ENCODE measurements at regions not wholly inside any gene's neighbourhood (a gene's known extent, or its start where the extent isn't known, plus 50 kb on each side); places are given as distances from the start of the nearest gene placed in this dataset.
A peak's percentile ranks its signal among the peaks of the same experiment; 100 is the strongest.

- H3K27me3 Mint-ChIP-seq (ENCODE audit: low read depth, unreplicated experiment): no peaks in the 10 kb centered on the region
- Histone ChIP-seq H4K20me1 (ENCODE audit: insufficient read depth, low read length) (no peaks in the 10 kb centered on the region), H2AFZ (ENCODE audit: low read depth, low read length) (no peak overlapping the region), H3K4me2 (ENCODE audit: low read length) (no peak overlapping the region), H3K79me2 (ENCODE audit: insufficient read depth, low read length) (no peaks in the 10 kb centered on the region), H3K9ac (ENCODE audit: low read length) (no peak overlapping the region), H3K9me3 (ENCODE audit: insufficient read depth, low read depth, low read length) (no peaks in the 10 kb centered on the region), H3K36me3 (ENCODE audit: insufficient read depth, low read length) (no peaks in the 10 kb centered on the region), H3K27me3 (ENCODE audit: insufficient read depth, low read length) (no peaks in the 10 kb centered on the region), H3K4me3 (ENCODE audit: insufficient read depth, low read depth, low read length) (no peak overlapping the region), H3K4me1 (ENCODE audit: insufficient read depth, low read length) (no peaks in the 10 kb centered on the region), H3K27ac (ENCODE audit: low read depth, low read length) (no peak overlapping the region)
- no peak for FAIRE-seq
- peaks cover 20% of the 10 kb centered on the region for H3K4me1 Mint-ChIP-seq (ENCODE audit: low read depth, unreplicated experiment)
- no peak for TF ChIP-seq EZH2 (IDR thresholded peaks at IDR 0.05; ENCODE audit: insufficient read depth, low read length)
- no peak for TF ChIP-seq CTCF (IDR thresholded peaks at IDR 0.05; ENCODE audit: insufficient read depth, low read depth, low read length)
- no peak overlapping the region for H3K4me3 Mint-ChIP-seq (ENCODE audit: unreplicated experiment)
- H3K27ac Mint-ChIP-seq (ENCODE audit: unreplicated experiment): no peak overlapping the region
- H3K36me3 Mint-ChIP-seq (ENCODE audit: low read depth, unreplicated experiment): no peaks in the 10 kb centered on the region
- DNase-seq (ENCODE audit: low read depth): no peak
- H3K9me3 Mint-ChIP-seq (ENCODE audit: unreplicated experiment): no peaks in the 10 kb centered on the region
These were observed 1396.8 kb downstream of the LRRC4C start for GRCh38 chr11:40062616-40063015.

GRCh38 chr11:40061221-40061620 is 1398.2 kb downstream of the LRRC4C start:
- DNase-seq (ENCODE audit: low read depth): no peak
- Histone ChIP-seq H3K27me3 (ENCODE audit: insufficient read depth, low read length) (no peaks in the 10 kb centered on the region), H2AFZ (ENCODE audit: low read depth, low read length) (no peak overlapping the region), H3K9me3 (ENCODE audit: insufficient read depth, low read depth, low read length) (no peaks in the 10 kb centered on the region), H3K9ac (ENCODE audit: low read length) (no peak overlapping the region), H3K4me2 (ENCODE audit: low read length) (no peak overlapping the region), H3K27ac (ENCODE audit: low read depth, low read length) (no peak overlapping the region), H3K79me2 (ENCODE audit: insufficient read depth, low read length) (no peaks in the 10 kb centered on the region), H3K4me3 (ENCODE audit: insufficient read depth, low read depth, low read length) (no peak overlapping the region), H4K20me1 (ENCODE audit: insufficient read depth, low read length) (no peaks in the 10 kb centered on the region), H3K36me3 (ENCODE audit: insufficient read depth, low read length) (no peaks in the 10 kb centered on the region), H3K4me1 (ENCODE audit: insufficient read depth, low read length) (no peaks in the 10 kb centered on the region)
- no peak overlapping the region for H3K4me3 Mint-ChIP-seq (ENCODE audit: unreplicated experiment)
- H3K4me1 Mint-ChIP-seq (ENCODE audit: low read depth, unreplicated experiment): peaks cover 20% of the 10 kb centered on the region
- no peaks in the 10 kb centered on the region for H3K36me3 Mint-ChIP-seq (ENCODE audit: low read depth, unreplicated experiment)
- TF ChIP-seq CTCF (IDR thresholded peaks at IDR 0.05; ENCODE audit: insufficient read depth, low read depth, low read length): no peak
- H3K27me3 Mint-ChIP-seq (ENCODE audit: low read depth, unreplicated experiment): no peaks in the 10 kb centered on the region
- no peak for FAIRE-seq
- H3K9me3 Mint-ChIP-seq (ENCODE audit: unreplicated experiment): no peaks in the 10 kb centered on the region
- H3K27ac Mint-ChIP-seq (ENCODE audit: unreplicated experiment): peak overlapping the region; percentile 14

DNA sequence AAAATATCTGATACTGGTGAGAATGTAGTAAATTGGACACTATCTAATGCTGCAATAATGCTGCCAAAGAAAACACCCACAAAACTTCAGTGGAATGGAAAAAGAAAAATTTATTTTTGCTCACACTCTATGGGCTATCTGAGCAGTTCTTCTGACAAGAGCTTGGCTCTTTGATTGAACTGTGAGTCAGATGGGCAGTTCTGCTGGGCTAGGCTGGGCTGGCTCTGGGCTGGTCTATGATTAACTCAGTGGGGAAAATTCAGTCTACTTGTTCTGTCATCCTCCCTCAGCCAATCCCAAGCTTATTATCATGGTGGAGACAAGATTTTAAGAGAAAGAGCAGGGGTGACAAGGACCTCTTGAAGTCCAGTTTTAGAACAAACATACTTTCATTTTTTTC is 1404.8 kb downstream of the LRRC4C start:
- no peak overlapping the region for H3K27ac Mint-ChIP-seq (ENCODE audit: unreplicated experiment)
- no peaks in the 10 kb centered on the region for H3K36me3 Mint-ChIP-seq (ENCODE audit: low read depth, unreplicated experiment)
- Histone ChIP-seq H3K27ac (ENCODE audit: low read depth, low read length) (no peak overlapping the region), H3K27me3 (ENCODE audit: insufficient read depth, low read length) (no peaks in the 10 kb centered on the region), H3K4me1 (ENCODE audit: insufficient read depth, low read length) (no peaks in the 10 kb centered on the region), H3K4me2 (ENCODE audit: low read length) (no peak overlapping the region), H3K79me2 (ENCODE audit: insufficient read depth, low read length) (no peaks in the 10 kb centered on the region), H2AFZ (ENCODE audit: low read depth, low read length) (no peak overlapping the region), H4K20me1 (ENCODE audit: insufficient read depth, low read length) (no peaks in the 10 kb centered on the region), H3K4me3 (ENCODE audit: insufficient read depth, low read depth, low read length) (no peak overlapping the region), H3K36me3 (ENCODE audit: insufficient read depth, low read length) (no peaks in the 10 kb centered on the region), H3K9me3 (ENCODE audit: insufficient read depth, low read depth, low read length) (no peaks in the 10 kb centered on the region), H3K9ac (ENCODE audit: low read length) (no peak overlapping the region)
- no peak for DNase-seq (ENCODE audit: low read depth)
- no peak for TF ChIP-seq CTCF (IDR thresholded peaks at IDR 0.05; ENCODE audit: insufficient read depth, low read depth, low read length)
- TF ChIP-seq EZH2 (IDR thresholded peaks at IDR 0.05; ENCODE audit: insufficient read depth, low read length): no peak
- H3K4me1 Mint-ChIP-seq (ENCODE audit: low read depth, unreplicated experiment): peaks cover 6% of the 10 kb centered on the region
- FAIRE-seq: no peak
- no peaks in the 10 kb centered on the region for H3K9me3 Mint-ChIP-seq (ENCODE audit: unreplicated experiment)
- H3K4me3 Mint-ChIP-seq (ENCODE audit: unreplicated experiment): no peak overlapping the region
- no peaks in the 10 kb centered on the region for H3K27me3 Mint-ChIP-seq (ENCODE audit: low read depth, unreplicated experiment)
